GM21723 (cell line): ENCODE measurements at regions not wholly inside any gene's neighbourhood (a gene's known extent, or its start where the extent isn't known, plus 50 kb on each side); places are given as distances from the start of the nearest gene placed in this dataset.

Experiments used
- ATAC-seq: cut with Tn5 transposase; IDR thresholded peaks from one replicate; pipeline ENCODE4 v1.9.1; 2021; ENCODE audit warnings: mild to moderate bottlenecking, moderate library complexity; ENCODE audit not compliant: unreplicated experiment

DNA sequence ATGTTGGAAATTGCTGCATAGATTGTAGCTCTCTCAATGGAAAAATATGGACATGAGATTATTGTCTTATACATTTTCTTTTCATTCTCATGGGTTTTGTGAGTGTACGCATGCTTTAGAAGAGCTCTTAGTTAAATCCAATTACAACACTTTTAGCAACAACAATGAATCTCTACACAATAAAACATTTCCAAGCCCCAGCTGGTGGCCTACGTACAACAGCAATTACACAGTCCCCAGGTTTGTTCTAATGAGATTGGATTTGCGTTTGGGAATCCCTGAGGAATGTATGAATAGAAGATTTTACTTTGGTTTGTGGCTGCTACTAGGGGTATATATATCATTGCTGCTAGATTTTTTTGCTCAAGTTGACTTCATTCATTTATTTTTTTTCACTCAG lies 98.6 kb downstream of the FHDC1 start:
- ATAC-seq = no peak

DNA sequence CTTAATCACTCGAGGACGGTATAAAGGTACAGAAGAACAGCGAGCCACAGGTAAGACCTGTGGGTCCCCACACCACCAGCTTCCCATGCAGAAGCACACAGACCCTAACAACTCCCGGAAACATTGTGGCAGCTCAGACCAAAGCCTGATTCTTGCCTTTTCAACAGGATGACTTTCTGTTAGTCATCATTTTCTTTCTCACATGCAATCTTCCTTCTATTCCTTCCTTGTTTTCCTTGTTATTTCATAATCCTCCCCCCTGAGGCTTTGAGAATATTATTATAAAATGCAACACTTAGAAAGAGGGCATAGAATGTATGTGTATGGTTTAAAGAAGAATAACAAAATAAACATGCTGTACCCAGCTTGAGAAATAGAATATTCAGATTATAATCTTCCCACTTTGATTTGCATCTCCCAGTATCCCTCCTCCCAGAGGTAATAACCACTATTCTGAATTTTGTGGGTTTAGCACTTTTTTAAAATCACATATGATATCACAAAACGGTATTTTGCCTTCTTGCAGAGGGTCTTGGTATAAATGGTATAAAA lies 100.9 kb downstream of the FHDC1 start:
- ATAC-seq = no peak

DNA sequence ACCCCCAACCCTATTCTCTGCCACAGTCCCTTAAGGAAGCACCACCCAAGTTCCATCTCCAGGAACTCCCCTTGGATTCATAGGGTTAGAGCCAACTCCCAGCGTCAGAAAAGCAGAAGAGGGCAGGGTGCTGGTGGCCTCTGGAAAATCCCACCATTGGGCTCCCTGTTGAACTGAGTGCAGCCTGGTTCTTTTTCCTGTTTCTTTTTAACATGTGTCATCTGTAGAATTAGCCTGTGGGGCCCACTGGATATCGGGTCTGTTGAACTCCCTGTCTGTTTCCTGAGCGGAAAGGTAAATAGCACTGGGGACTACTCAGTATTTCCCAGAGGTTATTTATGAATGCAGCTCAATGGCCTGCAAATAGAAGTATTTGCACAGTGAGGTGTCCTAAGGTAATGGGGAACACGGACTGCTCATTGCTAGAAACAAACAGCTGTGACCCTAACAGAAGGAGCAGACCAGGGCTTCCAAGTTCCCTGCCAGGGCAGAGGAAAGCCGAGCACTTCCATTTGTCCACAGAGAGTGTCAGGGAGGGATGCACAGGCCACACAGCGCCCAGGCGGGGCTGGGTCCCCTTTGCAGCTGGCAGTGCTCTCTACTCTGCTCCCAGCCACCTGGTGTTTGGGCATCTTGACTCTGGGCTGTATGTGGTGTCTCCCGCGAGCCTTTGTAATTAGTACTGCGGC lies 102.6 kb downstream of the FHDC1 start:
- no peak for ATAC-seq

DNA sequence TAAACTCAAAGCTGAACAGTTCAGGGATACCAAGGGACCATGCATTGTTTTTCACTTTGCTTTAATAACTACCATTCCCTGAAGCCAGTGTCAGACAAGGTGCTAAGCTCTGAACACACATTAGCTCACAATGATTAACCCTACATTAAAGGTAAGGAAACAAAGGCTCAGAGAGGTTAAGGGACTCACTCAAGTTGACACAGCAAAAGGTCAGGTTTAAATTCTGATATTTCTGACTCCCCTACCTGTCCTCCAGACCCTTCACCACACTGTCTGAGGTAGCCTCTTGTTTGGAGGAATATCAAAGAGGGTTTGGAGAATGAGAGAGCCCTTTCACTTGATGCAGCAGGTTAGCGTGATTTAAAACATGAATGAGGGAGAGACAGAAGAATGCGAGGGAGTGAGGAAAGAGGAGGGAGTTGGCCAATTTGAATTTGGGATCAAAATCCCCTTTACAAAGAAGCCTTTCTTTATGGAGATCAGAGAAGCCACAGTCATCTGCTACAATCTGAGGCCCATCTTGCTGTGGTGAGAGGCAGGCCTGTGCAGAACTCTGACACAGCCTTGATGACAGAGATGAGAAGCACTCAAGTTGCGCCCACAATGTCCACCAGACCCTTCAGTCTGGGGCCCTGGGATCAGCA lies 103.5 kb downstream of the FHDC1 start:
- no peak for ATAC-seq

DNA sequence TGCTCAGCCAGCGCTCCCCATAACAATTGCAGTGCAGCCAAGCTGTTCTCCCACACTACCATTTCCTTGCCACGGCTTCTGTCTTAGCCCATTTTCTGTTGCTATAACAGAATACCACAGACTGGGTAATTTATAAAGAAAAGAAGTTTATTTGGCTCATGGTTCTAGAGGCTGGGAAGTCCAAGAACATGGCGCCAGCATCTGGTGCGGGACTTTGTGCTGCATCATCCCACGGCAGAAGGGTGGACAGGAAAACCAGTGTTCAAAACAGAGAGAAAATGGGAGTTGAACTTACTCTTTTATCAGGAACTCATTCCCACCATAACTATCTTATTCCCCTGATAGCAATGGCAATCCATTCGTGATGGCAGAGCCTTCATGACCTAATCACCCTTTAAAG lies 104.6 kb downstream of the FHDC1 start:
- no peak for ATAC-seq

DNA sequence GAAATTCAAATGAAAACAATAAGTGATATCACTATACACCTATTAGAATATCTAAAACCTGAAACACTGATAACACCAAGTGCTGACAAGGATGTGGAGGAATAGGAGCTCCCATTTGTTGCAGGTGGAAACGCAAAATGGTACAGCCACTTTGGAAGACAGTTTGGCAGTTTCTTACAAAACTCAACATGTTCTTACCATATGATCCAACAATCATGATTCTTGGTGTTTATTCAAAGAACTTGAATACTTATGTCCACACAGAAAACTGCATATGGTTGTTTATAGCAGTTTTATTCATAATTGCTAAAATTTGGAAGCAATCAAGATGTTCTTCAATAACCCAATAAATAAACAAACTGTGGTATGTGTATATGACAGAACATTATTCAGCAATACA lies 107.9 kb downstream of the FHDC1 start:
- ATAC-seq = no peak

DNA sequence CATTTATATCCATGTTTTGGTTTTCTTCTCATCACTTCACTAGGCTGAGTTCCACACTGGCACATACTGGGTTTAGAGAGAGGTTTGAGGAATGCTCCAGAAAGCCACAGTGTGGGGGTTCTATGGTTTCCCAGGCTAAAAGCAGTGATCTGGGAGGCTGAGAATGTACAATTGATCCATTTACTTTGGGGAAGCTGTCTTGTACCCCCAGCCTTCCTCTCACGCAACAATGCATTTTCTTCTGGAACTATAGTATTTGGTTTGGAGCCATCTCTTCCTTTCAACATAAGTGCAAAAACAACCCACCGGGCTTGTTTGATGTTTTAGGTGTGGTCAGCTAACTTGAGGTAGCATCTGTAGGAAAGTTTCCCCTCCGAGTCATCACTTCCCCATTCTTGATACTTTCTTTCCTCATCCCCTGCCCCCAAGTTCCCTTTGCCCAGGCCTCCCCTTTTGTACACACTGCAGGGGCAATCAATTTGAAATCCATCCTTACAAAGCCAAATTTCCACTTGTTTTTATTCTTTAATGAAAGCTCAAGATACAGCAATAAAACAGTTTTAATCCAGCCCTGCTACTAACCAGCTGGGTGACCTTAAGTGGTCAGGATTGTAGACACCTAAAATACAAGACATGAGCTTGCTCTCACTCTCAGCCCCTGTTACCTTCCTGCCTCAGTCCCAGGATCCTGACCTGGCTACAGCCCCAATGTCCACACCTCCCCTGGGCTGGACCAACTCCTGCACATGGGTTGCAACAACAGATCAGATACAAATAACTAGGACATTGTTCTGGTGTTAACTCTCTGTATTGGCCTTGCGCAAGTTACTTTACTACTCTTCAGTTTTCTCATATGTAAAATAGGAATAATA lies 109.2 kb downstream of the FHDC1 start:
- no peak for ATAC-seq

DNA sequence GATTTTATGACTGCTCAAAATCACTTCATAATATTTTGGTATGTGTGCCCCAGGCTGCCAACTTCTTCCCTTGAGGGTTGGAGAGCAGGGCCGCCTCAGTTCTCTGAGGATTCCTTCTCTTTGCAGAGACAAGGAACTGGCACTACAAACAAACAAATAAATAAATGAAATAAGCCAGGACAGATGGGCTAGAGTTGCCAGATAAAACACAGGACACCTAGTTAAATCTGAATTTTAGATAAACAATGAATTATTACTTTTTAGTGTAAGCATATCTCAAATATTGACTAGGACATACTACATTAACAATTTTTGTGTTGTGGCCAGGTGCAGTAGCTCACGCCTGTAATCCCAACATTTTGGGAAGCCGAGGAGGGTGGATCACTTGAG lies 122.5 kb downstream of the FHDC1 start:
- ATAC-seq = no peak

DNA sequence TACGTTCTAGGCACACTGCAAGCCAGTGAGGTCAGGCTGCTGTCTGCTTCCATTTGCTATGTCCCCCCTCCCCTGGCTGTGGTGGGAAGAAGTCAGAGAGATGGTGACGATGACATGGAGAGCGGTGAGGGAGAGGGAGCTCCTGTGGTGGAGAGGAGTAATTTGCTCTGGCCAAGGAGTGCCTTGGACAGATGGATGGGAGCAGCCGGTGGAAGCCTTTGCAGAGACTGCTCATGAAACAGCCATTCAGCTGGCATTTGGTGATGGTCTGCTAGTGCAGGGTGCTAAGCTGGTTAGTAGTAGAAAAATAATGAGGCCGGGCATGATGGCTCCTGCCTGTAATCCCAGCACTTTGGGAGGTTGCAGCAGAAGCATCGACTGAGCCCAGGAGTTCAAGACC lies 124.1 kb downstream of the FHDC1 start:
- no peak for ATAC-seq

DNA sequence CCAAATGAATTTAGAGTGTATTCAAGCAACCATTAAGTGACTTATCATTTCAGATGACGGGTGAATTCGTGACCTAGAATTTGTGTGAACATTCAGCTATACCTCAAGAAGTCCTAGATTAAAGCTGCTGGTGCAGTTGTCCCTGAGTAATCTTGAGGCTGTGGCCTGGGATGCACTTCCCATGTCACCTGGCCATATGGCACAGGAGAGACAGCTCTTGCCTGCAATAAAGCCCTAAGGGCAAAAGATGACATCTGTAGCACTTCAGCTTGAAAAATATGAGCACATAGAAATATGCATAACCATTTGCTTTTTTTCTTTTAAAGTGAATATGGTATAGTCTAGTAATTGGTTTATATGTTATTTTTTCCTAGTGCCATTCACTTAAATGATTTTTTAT lies 125.8 kb downstream of the FHDC1 start:
- ATAC-seq = no peak

DNA sequence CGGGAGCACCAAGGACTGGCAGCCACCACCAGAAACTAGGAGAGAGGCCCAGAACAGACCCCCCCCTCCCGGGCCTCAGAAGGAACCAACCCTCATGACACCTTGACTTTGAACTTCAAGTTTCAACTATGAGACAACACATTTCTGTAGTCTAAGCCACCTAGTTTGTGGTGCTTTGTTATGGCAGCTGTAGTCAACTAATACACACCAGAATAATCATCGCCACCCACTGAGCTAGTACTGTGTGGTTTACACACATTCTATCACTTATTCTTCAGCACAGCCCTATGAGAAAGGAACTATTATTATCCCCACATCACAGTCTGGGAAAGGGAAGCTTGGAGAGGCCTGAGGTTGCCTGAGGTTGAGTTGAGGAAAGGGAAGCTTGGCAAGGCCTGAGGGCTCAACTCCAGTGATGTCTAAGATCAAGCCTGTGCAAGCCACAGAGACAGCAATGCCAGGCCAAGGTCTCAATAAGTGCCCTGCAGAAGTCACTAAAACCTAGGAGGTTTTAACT lies 126.6 kb downstream of the FHDC1 start:
- ATAC-seq = no peak

DNA sequence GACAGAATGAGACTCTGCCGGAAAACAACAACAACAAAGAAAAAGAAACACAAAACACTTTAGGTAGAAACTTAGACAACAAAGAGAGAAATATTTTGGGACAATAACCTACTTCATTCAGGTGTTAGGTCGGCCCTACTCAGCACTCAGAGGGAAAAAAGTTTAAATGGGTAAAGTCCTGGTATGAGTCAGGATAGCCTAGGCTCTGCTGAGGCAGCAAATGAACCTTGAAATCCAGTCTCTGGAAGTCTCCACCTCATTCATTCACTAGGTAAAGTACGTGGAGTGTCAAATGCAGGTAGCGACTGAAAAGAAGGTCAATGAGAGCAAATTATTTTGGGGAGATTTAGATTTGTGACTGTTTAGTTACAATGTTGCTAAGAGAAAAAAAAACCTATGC lies 127.4 kb downstream of the FHDC1 start:
- no peak for ATAC-seq

DNA sequence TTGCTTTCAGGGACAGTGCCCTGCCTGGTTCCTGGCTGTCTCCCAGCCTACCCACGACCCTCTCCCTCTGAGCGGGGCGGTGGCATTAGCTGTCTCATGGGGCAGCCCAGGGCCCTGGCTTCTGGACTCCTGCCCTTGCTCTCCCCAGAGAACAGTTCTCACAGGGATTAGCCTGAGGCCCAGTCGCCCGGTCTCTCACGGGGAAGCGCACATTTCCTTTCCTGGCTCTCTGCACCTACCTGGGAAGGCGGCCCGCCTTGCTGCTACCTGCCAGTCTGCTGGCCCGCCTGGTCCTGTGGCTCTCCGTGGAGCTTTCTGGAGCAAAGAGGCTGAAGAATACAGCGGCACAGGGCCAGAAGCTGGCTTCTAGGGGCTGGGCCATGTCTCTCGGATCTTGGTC lies 128.4 kb downstream of the FHDC1 start:
- no peak for ATAC-seq

DNA sequence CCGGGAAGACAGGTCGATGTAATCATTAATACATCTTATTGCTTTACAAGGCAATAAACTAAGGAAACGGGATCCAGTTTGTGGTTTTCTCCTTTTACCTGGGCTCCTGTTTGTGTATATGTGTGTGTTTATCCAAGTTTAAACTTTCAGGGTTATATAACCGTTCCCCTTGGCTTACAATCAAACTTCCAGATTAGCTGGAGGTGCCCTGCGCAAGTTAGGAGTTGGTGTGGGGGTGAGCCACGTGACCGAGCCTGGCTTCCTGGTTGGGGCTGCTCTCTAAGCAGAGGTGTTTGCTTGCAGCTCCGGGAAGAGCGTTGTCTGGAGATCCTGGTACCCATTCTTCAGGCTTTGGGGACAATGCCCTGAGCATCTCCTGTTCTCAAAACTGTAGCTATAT lies 129.2 kb downstream of the FHDC1 start:
- ATAC-seq = no peak

DNA sequence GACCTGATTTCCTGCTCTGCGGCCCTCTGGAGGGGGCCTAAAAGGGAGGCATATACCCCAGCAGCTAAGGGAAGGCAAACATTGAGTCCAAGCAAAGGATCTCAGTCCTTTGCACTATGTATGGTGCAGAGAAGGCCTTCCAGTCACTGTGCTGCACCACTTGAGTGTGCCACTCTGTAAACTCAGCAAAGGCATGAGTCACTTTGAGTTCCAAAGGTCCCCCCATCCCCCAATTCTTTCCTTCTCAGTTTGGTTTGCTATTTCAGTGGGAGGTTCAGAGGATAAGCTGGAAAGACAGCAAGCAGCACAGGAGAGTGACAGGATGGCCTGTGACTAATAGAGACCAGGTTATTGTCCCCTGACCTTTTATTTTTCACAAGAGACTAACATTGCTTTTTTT lies 131.3 kb downstream of the FHDC1 start:
- no peak for ATAC-seq

DNA sequence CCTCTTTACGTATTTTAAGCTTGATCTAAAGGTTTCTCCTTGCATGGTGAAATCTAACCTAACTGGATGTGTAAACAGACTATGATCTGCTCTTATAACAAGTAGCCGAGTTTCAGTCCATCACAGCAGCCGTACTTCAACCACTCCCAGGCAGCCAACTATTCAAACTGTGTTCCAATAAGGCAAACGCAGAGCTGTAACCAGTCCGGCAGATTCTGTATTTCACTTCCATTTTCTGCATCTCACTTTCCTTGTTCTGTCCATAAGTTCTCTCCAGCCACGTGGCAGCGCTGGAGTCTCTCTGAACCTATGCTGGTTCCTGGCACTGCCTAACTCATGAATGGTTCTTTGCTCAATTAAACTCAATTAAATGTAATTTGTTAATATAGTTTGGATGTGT lies 132.6 kb downstream of the FHDC1 start:
- ATAC-seq = no peak

DNA sequence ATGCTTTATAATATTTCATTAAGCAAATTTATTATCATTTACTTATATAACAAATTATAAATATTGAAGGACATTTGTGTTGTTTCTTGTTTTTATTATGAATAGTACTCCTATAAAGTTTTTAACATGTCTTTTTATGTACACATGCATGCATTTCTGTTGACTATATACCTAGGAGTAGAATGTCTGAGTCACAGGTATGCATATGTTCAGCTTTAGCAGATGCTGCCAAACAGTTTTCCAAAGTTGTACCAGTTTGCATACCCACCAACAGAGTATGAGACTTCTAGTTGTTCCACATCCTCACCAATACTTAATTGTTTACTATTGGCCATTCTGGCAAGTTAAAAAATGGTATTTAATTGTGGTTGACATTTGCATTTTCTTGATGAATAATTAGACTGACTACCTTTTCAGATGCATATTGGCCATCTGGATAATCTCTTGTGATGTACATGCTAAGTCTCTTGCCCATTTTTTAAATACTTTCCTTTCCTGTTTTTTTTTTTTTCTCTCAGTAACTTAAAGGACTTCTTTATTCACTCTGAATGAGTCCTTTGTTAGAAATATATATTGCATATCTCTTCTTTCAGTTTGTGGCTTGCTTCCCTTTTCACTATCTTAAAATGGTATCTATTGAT lies 132.2 kb upstream of the TRIM2 start:
- no peak for ATAC-seq

DNA sequence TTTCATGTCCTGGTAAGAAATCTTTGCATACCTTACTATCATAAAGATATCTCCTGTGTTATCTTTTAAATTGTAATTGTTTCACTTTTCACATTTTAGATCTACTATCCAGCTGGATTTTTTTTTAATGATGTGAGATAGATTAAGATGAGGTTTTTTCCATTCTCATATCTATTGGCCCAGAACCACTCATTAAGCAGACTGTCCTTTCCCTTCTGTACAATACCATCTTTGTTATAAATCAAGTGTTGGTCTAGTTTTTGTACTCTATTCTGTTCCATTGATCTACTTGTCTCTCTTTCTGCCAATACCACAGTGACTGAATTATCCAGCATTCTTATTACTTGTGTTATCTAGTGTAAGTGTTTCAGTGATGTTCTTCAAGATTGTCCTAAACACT lies 131.6 kb upstream of the TRIM2 start:
- ATAC-seq = no peak

DNA sequence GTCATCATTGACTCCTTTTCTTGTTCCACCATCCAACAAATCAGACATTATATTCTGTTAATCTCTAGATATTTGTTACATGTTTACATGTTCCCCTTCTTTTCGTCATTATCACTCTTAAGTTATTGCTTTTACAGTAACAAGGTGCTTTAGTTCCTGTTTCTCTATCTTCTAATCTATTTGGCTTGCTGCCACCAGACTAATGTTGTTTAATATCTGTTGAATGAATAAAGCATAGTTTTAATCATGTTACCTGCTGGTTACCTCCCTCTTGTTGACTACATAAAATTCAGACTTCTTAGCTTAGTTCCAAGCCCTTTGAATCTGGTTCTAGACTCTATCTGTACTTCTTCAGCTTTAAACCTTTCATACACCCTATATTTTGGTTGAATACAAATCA lies 129.8 kb upstream of the TRIM2 start:
- no peak for ATAC-seq

DNA sequence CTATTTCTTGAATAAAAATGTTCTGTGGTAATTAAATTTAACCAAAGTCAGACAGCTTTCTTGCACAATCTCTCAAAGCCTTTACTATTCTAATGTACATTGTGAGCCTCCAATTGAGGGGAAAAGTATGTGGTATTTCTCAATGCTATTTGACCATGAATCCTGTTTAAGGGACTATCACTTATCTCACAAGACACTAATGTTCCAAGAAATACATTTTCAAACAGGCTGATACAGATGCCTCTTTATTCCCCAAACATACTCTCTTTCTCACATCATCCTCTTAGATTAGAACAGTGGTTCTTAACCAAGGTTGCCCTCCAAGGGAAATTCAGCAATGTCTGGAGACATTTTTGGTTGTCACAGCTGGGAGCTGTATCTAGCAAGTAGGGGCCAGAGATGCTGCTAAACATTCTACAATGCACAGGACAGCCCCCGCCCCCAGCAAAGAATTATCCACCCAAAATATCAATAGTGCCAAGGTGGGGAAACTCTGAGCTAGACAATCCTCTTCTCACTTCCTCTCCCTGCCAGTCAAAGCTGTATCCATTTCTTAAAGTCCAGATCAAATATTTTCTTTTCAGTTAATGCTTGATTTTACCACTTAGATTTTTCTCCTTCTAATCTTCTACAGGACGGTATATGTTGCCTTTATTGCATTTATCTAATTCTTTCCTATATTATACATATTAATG lies 129.2 kb upstream of the TRIM2 start:
- no peak for ATAC-seq
